GM12872 (cell line): ENCODE measurements at regions not wholly inside any gene's neighbourhood (a gene's known extent, or its start where the extent isn't known, plus 50 kb on each side); places are given as distances from the start of the nearest gene placed in this dataset.

Experiments
- TF ChIP-seq, protein P1 (sequence below): IDR thresholded peaks from 3 replicates; pipeline ENCODE4 v1.5.1; 2011; ENCODE audit warnings: low read depth, mild to moderate bottlenecking, low read length, moderate library complexity; ENCODE audit not compliant: insufficient read depth

DNA sequence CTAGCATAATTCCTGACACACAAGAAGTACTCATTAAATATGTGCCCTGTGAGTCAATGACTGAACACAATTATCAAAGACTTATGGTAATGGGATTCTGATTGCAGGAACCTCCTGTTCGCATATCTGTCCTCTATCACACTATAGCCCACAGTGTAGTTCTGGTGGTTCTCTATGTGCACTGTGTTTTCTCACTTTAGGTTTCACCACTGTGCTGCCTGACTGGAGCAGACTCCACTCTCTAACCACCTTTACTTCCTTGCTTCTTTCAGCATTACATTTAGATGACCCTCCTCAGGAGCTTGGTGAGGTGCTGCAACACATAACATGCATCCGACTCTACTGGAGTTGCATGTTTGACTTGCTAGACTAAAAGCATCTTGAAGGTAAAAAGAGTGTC is 777.1 kb downstream of the SQOR start:
- TF ChIP-seq, protein P1, sequence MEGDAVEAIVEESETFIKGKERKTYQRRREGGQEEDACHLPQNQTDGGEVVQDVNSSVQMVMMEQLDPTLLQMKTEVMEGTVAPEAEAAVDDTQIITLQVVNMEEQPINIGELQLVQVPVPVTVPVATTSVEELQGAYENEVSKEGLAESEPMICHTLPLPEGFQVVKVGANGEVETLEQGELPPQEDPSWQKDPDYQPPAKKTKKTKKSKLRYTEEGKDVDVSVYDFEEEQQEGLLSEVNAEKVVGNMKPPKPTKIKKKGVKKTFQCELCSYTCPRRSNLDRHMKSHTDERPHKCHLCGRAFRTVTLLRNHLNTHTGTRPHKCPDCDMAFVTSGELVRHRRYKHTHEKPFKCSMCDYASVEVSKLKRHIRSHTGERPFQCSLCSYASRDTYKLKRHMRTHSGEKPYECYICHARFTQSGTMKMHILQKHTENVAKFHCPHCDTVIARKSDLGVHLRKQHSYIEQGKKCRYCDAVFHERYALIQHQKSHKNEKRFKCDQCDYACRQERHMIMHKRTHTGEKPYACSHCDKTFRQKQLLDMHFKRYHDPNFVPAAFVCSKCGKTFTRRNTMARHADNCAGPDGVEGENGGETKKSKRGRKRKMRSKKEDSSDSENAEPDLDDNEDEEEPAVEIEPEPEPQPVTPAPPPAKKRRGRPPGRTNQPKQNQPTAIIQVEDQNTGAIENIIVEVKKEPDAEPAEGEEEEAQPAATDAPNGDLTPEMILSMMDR: no peak

DNA sequence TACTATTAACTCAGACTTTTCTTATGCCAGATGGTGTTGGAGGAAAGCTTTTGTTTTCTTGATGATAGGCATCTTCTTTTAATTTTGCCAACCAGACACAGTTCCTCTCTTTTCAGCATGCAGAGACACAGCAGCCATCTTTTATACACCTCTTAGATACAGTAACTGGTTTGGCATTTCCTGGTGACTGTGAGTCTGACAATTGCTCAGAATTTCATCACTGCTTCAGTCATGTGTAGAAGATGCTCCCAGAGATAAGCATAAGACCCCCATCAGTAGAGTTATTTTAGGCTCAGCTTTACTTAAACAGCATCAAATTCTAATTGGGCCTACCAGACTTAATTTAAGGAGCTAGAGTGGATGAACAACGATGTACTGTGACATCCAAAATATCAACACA is 779.0 kb downstream of the SQOR start:
- TF ChIP-seq, protein P1: no peak

DNA sequence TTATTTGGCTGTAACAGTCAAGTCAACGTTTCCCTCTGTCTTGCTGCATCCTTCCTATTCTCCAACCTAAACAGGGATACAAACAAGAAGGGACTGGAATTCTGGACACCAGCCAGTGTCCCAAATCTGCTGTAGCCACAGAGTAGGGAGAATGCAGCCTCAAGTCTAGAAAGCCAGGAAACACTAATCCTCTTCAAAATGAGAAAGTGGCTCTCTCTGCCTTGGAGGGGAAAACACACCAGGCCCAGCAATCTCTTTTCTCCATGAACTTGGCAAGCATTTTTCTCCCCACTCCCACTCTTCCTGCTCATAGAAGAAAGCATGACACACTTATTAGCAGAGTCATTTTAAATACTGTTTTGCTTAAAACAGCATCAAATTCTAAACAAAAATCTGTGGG is 781.7 kb downstream of the SQOR start:
- TF ChIP-seq, protein P1: no peak

DNA sequence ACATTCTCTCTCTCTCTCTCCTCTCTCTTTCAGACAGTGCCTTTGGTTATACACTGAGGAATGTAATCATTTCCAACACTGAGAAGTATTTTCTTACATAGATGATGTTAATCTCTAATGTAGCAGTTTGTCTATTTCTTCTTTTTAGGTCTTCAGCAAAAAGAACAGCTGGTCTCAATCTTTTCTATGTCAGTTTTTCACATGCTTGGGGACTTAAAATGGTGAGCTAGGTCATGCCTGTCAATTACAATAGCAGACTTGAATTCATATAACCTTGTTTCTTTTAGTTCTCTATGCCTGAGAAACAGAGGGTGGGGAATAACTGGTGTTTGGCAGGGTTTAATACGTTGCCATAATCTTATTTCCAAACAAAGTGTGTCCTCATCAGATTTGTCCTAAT is 786.2 kb downstream of the SQOR start:
- TF ChIP-seq, protein P1: no peak

DNA sequence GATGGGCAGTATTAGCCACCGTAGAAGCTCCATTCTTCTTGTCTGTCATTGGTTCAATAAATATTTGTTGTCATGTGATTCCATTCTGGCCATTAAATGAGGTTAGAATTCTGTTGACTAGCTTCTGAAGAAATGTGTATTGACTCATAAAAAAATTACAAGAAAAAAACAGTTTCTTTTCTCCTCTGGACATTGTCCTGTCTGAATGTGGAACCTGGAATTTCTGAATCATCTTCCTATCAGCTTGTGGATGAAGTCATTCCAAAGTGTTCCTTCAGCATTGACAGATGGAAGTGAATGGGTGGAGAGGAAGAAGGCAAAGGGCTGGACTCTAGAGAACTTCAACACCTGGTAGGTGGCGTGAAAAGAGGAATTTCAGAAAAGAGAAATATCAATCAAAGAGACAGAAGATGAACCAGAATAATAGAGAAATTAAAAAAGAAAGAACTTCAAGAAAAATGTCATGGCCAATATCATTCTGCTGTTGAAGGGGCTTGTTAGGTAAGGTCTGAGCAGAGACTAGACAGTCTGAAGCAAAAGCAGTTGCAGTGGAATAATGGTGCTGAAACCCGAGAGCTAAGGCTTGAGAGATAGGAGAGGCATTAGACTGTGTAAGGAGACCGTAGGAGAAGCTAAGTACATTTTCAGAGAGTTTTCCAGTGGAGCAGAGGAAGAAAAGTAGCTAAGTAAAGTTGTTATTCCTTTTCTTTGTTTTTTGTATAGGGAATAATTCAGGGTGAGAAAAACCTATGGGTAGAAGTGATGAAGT is 806.6 kb downstream of the SQOR start:
- TF ChIP-seq, protein P1: no peak

DNA sequence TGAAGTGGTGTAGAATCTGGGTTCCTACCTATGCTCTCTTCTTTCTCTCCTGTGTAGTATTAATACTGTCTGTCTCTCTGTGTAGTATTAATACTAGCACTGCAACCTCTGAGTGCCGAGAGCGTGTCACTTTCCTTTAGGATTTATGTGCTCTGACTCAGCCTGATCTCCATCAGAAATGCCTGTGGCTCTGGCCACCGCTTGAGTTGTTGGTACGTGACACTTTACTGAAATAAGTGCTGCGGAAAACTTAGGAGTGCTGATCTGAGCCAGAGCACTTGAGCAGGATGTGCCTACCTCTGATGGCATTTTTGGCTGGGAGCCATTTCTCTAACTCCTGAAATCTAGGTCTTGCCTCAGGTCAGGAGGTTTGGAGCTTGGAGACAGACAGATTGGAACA is 807.4 kb downstream of the SQOR start:
- TF ChIP-seq, protein P1: no peak

DNA sequence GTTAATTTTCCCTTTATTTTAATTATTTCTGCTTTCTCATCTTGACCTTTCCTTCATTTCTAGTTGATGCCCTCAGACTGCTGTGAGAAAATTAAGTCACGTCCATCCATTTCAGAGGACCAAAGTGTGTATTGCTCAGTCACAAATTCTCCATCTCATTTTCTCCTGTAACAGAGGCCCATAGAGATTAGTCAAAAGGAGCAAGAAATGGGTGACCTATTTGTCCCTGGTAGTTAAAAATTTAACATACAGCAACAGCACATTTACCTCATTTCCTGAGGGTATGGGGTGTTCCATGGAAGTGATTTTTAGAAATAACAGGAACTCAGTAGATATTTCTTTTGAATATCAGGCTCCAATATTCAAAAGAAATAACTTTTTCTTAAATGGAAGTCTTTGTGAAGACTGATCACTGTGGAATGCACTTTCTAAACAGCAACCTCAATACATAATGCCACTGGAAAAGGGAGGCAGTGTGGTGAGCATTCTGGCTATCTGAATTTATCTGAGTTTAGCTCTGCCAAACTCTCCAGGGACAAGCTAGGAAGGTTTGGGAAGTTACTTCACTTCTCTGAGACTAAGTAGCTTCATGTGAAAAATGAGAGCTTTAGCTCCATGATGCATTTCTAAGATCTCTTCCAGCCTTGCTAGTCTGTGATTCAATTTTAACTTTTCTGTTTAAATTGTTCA is 808.2 kb downstream of the SQOR start:
- TF ChIP-seq, protein P1: no peak
